Neural cell (in vitro differentiated cells): ENCODE measurements at regions not wholly inside any gene's neighbourhood (a gene's known extent, or its start where the extent isn't known, plus 50 kb on each side); places are given as distances from the start of the nearest gene placed in this dataset.

Experiments used
- MXI1 ChIP-seq: fragments of 450-650 bp; conservative IDR thresholded peaks from 2 replicates; pipeline ENCODE4 v1.6.1; 2014; ENCODE audit warnings: antibody characterized with exemption, mild to moderate bottlenecking; ENCODE audit not compliant: poor library complexity, severe bottlenecking
- RAD21 ChIP-seq: fragments of 450-650 bp; conservative IDR thresholded peaks from 2 replicates; pipeline ENCODE4 v1.6.1; 2014; ENCODE audit warnings: antibody characterized with exemption, mild to moderate bottlenecking, moderate library complexity
- TF ChIP-seq, protein P1 (sequence below): fragments of 450-650 bp; IDR thresholded peaks from 2 replicates; pipeline ENCODE4 v1.5.1; 2014; ENCODE audit warnings: antibody characterized with exemption, mild to moderate bottlenecking, moderate library complexity; ENCODE audit not compliant: poor library complexity, severe bottlenecking

GRCh38 chr6:168934660-168935627 is 318.7 kb downstream of the THBS2 start:
- no peak for TF ChIP-seq RAD21
- TF ChIP-seq, protein P1, sequence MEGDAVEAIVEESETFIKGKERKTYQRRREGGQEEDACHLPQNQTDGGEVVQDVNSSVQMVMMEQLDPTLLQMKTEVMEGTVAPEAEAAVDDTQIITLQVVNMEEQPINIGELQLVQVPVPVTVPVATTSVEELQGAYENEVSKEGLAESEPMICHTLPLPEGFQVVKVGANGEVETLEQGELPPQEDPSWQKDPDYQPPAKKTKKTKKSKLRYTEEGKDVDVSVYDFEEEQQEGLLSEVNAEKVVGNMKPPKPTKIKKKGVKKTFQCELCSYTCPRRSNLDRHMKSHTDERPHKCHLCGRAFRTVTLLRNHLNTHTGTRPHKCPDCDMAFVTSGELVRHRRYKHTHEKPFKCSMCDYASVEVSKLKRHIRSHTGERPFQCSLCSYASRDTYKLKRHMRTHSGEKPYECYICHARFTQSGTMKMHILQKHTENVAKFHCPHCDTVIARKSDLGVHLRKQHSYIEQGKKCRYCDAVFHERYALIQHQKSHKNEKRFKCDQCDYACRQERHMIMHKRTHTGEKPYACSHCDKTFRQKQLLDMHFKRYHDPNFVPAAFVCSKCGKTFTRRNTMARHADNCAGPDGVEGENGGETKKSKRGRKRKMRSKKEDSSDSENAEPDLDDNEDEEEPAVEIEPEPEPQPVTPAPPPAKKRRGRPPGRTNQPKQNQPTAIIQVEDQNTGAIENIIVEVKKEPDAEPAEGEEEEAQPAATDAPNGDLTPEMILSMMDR, result no peak
- no peak for TF ChIP-seq MXI1
